ENCODE measurements at regions not wholly inside any gene's neighbourhood (a gene's known extent, or its start where the extent isn't known, plus 50 kb on each side); places are given as distances from the start of the nearest gene placed in this dataset.

DNA sequence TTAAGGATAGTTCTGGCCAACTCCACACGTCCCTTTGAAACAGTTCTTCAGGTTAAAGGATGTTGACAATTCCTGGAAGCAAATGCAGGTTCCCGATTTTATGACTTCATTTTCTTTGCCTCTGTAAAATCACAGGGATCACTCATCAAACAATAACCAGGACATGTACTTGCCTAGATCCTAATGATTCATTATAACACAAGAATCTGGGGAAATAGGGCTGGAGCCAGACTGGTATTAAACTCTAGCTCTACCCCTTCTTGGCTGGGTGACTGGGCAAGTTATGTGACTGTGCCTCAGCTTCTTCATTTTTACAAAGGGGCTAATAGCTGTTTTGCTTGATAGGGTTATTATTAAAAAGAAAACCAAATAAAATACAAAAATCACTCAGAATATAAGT is 56.0 kb upstream of the KCND2 start:
- TF ChIP-seq CTCF (conservative IDR thresholded peaks at IDR 0.05) (no peak), EZH2 (IDR thresholded peaks at IDR 0.05; ENCODE audit: low read depth) (no peak)
